ENCODE measurements at regions not wholly inside any gene's neighbourhood (a gene's known extent, or its start where the extent isn't known, plus 50 kb on each side); places are given as distances from the start of the nearest gene placed in this dataset.
"Not testable (repeated sequence)": the region's sequence is repeated elsewhere in the genome, so short reads cannot be mapped to it uniquely, and the experiment has no call there.

GRCh38 chr16:33913601-33914000 lies 454.2 kb downstream of the TP53TG3F start:
- not testable (repeated sequence) for H3K36me3 ChIP-seq (ENCODE audit: control insufficient read depth in 1 of 2, insufficient read depth in 2 of 2, low read length in 2 of 2); H3K4me1 ChIP-seq (ENCODE audit: control insufficient read depth in 1 of 2, insufficient read depth in 2 of 2, low read length in 2 of 2); H3K27ac ChIP-seq (ENCODE audit: low read length); H3K27me3 ChIP-seq (ENCODE audit: low read depth, low read length); H3K4me3 ChIP-seq (ENCODE audit: low read depth in 1 of 2, low read length in 2 of 2); H3K9me3 ChIP-seq (ENCODE audit: control insufficient read depth in 1 of 2, low read length in 2 of 2)

- H3K9me3 ChIP-seq (ENCODE audit: control insufficient read depth in 1 of 2, low read length in 2 of 2); H3K4me3 ChIP-seq (ENCODE audit: low read depth in 1 of 2, low read length in 2 of 2); H3K27me3 ChIP-seq (ENCODE audit: low read depth, low read length); H3K27ac ChIP-seq (ENCODE audit: low read length); H3K4me1 ChIP-seq (ENCODE audit: control insufficient read depth in 1 of 2, insufficient read depth in 2 of 2, low read length in 2 of 2); H3K36me3 ChIP-seq (ENCODE audit: control insufficient read depth in 1 of 2, insufficient read depth in 2 of 2, low read length in 2 of 2): not testable (repeated sequence)
Measured at GRCh38 chr16:33920761-33921545, 461.5 kb downstream of the TP53TG3F start.

- H3K27ac ChIP-seq (ENCODE audit: low read length); H3K27me3 ChIP-seq (ENCODE audit: low read depth, low read length); H3K9me3 ChIP-seq (ENCODE audit: control insufficient read depth in 1 of 2, low read length in 2 of 2): not testable (repeated sequence)
Measured at GRCh38 chr16:33922914-33923313, 463.5 kb downstream of the TP53TG3F start.

GRCh38 chr16:33928026-33928425 lies 468.6 kb downstream of the TP53TG3F start:
- H3K27me3 ChIP-seq (ENCODE audit: low read depth, low read length); H3K27ac ChIP-seq (ENCODE audit: low read length); H3K36me3 ChIP-seq (ENCODE audit: control insufficient read depth in 1 of 2, insufficient read depth in 2 of 2, low read length in 2 of 2); H3K9me3 ChIP-seq (ENCODE audit: control insufficient read depth in 1 of 2, low read length in 2 of 2); H3K4me3 ChIP-seq (ENCODE audit: low read depth in 1 of 2, low read length in 2 of 2); H3K4me1 ChIP-seq (ENCODE audit: control insufficient read depth in 1 of 2, insufficient read depth in 2 of 2, low read length in 2 of 2): not testable (repeated sequence)

More at GRCh38 chr16:33922914-33923313, 463.5 kb downstream of the TP53TG3F start:
- not testable (repeated sequence) for H3K4me1 ChIP-seq (ENCODE audit: control insufficient read depth in 1 of 2, insufficient read depth in 2 of 2, low read length in 2 of 2); H3K36me3 ChIP-seq (ENCODE audit: control insufficient read depth in 1 of 2, insufficient read depth in 2 of 2, low read length in 2 of 2); H3K4me3 ChIP-seq (ENCODE audit: low read depth in 1 of 2, low read length in 2 of 2)

- H3K36me3 ChIP-seq (ENCODE audit: control insufficient read depth in 1 of 2, insufficient read depth in 2 of 2, low read length in 2 of 2); H3K27me3 ChIP-seq (ENCODE audit: low read depth, low read length); H3K4me1 ChIP-seq (ENCODE audit: control insufficient read depth in 1 of 2, insufficient read depth in 2 of 2, low read length in 2 of 2); H3K27ac ChIP-seq (ENCODE audit: low read length); H3K9me3 ChIP-seq (ENCODE audit: control insufficient read depth in 1 of 2, low read length in 2 of 2); H3K4me3 ChIP-seq (ENCODE audit: low read depth in 1 of 2, low read length in 2 of 2): not testable (repeated sequence)
Measured at GRCh38 chr16:33932191-33932590, 472.8 kb downstream of the TP53TG3F start.

- H3K4me1 ChIP-seq (ENCODE audit: control insufficient read depth in 1 of 2, insufficient read depth in 2 of 2, low read length in 2 of 2); H3K9me3 ChIP-seq (ENCODE audit: control insufficient read depth in 1 of 2, low read length in 2 of 2); H3K27me3 ChIP-seq (ENCODE audit: low read depth, low read length); H3K36me3 ChIP-seq (ENCODE audit: control insufficient read depth in 1 of 2, insufficient read depth in 2 of 2, low read length in 2 of 2); H3K27ac ChIP-seq (ENCODE audit: low read length); H3K4me3 ChIP-seq (ENCODE audit: low read depth in 1 of 2, low read length in 2 of 2): not testable (repeated sequence)
Measured at GRCh38 chr16:33933039-33933438, 473.6 kb downstream of the TP53TG3F start.

GRCh38 chr16:33935766-33936165 lies 476.4 kb downstream of the TP53TG3F start:
- H3K36me3 ChIP-seq (ENCODE audit: control insufficient read depth in 1 of 2, insufficient read depth in 2 of 2, low read length in 2 of 2); H3K4me1 ChIP-seq (ENCODE audit: control insufficient read depth in 1 of 2, insufficient read depth in 2 of 2, low read length in 2 of 2); H3K4me3 ChIP-seq (ENCODE audit: low read depth in 1 of 2, low read length in 2 of 2); H3K27ac ChIP-seq (ENCODE audit: low read length); H3K9me3 ChIP-seq (ENCODE audit: control insufficient read depth in 1 of 2, low read length in 2 of 2); H3K27me3 ChIP-seq (ENCODE audit: low read depth, low read length): not testable (repeated sequence)

- H3K4me1 ChIP-seq (ENCODE audit: control insufficient read depth in 1 of 2, insufficient read depth in 2 of 2, low read length in 2 of 2); H3K36me3 ChIP-seq (ENCODE audit: control insufficient read depth in 1 of 2, insufficient read depth in 2 of 2, low read length in 2 of 2); H3K27ac ChIP-seq (ENCODE audit: low read length); H3K27me3 ChIP-seq (ENCODE audit: low read depth, low read length); H3K4me3 ChIP-seq (ENCODE audit: low read depth in 1 of 2, low read length in 2 of 2); H3K9me3 ChIP-seq (ENCODE audit: control insufficient read depth in 1 of 2, low read length in 2 of 2): not testable (repeated sequence)
Measured at GRCh38 chr16:33938097-33938496, 478.7 kb downstream of the TP53TG3F start.

GRCh38 chr16:33961536-33961935 lies 502.1 kb downstream of the TP53TG3F start:
- H3K27ac ChIP-seq (ENCODE audit: low read length) = not testable (repeated sequence)

GRCh38 chr16:33965534-33965933 lies 506.1 kb downstream of the TP53TG3F start:
- H3K4me3 ChIP-seq (ENCODE audit: low read depth in 1 of 2, low read length in 2 of 2); H3K27me3 ChIP-seq (ENCODE audit: low read depth, low read length); H3K4me1 ChIP-seq (ENCODE audit: control insufficient read depth in 1 of 2, insufficient read depth in 2 of 2, low read length in 2 of 2); H3K27ac ChIP-seq (ENCODE audit: low read length); H3K9me3 ChIP-seq (ENCODE audit: control insufficient read depth in 1 of 2, low read length in 2 of 2); H3K36me3 ChIP-seq (ENCODE audit: control insufficient read depth in 1 of 2, insufficient read depth in 2 of 2, low read length in 2 of 2): not testable (repeated sequence)

More at GRCh38 chr16:33961536-33961935, 502.1 kb downstream of the TP53TG3F start:
- not testable (repeated sequence) for H3K36me3 ChIP-seq (ENCODE audit: control insufficient read depth in 1 of 2, insufficient read depth in 2 of 2, low read length in 2 of 2); H3K4me3 ChIP-seq (ENCODE audit: low read depth in 1 of 2, low read length in 2 of 2); H3K27me3 ChIP-seq (ENCODE audit: low read depth, low read length); H3K4me1 ChIP-seq (ENCODE audit: control insufficient read depth in 1 of 2, insufficient read depth in 2 of 2, low read length in 2 of 2); H3K9me3 ChIP-seq (ENCODE audit: control insufficient read depth in 1 of 2, low read length in 2 of 2)

- not testable (repeated sequence) for H3K4me3 ChIP-seq (ENCODE audit: low read depth in 1 of 2, low read length in 2 of 2); H3K4me1 ChIP-seq (ENCODE audit: control insufficient read depth in 1 of 2, insufficient read depth in 2 of 2, low read length in 2 of 2); H3K27ac ChIP-seq (ENCODE audit: low read length); H3K9me3 ChIP-seq (ENCODE audit: control insufficient read depth in 1 of 2, low read length in 2 of 2); H3K36me3 ChIP-seq (ENCODE audit: control insufficient read depth in 1 of 2, insufficient read depth in 2 of 2, low read length in 2 of 2); H3K27me3 ChIP-seq (ENCODE audit: low read depth, low read length)
Measured at GRCh38 chr16:33966855-33967254, 507.4 kb downstream of the TP53TG3F start.

GRCh38 chr16:33974557-33974956 lies 515.1 kb downstream of the TP53TG3F start:
- H3K27ac ChIP-seq (ENCODE audit: low read length); H3K27me3 ChIP-seq (ENCODE audit: low read depth, low read length); H3K36me3 ChIP-seq (ENCODE audit: control insufficient read depth in 1 of 2, insufficient read depth in 2 of 2, low read length in 2 of 2); H3K9me3 ChIP-seq (ENCODE audit: control insufficient read depth in 1 of 2, low read length in 2 of 2); H3K4me3 ChIP-seq (ENCODE audit: low read depth in 1 of 2, low read length in 2 of 2); H3K4me1 ChIP-seq (ENCODE audit: control insufficient read depth in 1 of 2, insufficient read depth in 2 of 2, low read length in 2 of 2): not testable (repeated sequence)
